Fibroblast of skin of abdomen (primary cell): ENCODE measurements at regions not wholly inside any gene's neighbourhood (a gene's known extent, or its start where the extent isn't known, plus 50 kb on each side); places are given as distances from the start of the nearest gene placed in this dataset.

Experiments used
- DNase-seq: peaks from one replicate; pipeline ENCODE4 v3.0.0-alpha.2; 2013

GRCh38 chr17:77581480-77581879 lies 377.0 kb upstream of the TNRC6C start:
- DNase-seq: peak; percentile 27

GRCh38 chr17:77585142-77585860 lies 373.2 kb upstream of the TNRC6C start:
- no peak for DNase-seq

GRCh38 chr17:77590951-77591735 lies 367.4 kb upstream of the TNRC6C start:
- DNase-seq: no peak

GRCh38 chr17:77592106-77592865 lies 366.2 kb upstream of the TNRC6C start:
- DNase-seq: no peak

GRCh38 chr17:77593081-77593480 lies 365.4 kb upstream of the TNRC6C start:
- DNase-seq: no peak

GRCh38 chr17:77594416-77595209 lies 363.9 kb upstream of the TNRC6C start:
- no peak for DNase-seq

- no peak for DNase-seq
Measured at GRCh38 chr17:77596491-77597417, 361.7 kb upstream of the TNRC6C start.

GRCh38 chr17:77597418-77598240 lies 360.9 kb upstream of the TNRC6C start:
- no peak for DNase-seq

GRCh38 chr17:77598241-77598620 lies 360.3 kb upstream of the TNRC6C start:
- DNase-seq: no peak

- DNase-seq: no peak
Measured at GRCh38 chr17:77599699-77600098, 358.8 kb upstream of the TNRC6C start.

- DNase-seq: no peak
Measured at GRCh38 chr17:77600346-77600745, 358.2 kb upstream of the TNRC6C start.

GRCh38 chr17:77601054-77601979 lies 357.2 kb upstream of the TNRC6C start:
- no peak for DNase-seq

- peak; percentile 44 for DNase-seq
Measured at GRCh38 chr17:77602062-77602746, 356.3 kb upstream of the TNRC6C start.

- no peak for DNase-seq
Measured at GRCh38 chr17:77602883-77603640, 355.4 kb upstream of the TNRC6C start.

- no peak for DNase-seq
Measured at GRCh38 chr17:77604301-77604972, 354.1 kb upstream of the TNRC6C start.

GRCh38 chr17:77604973-77605313 lies 353.6 kb upstream of the TNRC6C start:
- DNase-seq: no peak

GRCh38 chr17:77606146-77606864 lies 352.2 kb upstream of the TNRC6C start:
- DNase-seq: no peak
